HG03108 (cell line): ENCODE measurements at regions not wholly inside any gene's neighbourhood (a gene's known extent, or its start where the extent isn't known, plus 50 kb on each side); places are given as distances from the start of the nearest gene placed in this dataset.
A peak's percentile ranks its signal among the peaks of the same experiment; 100 is the strongest.

Experiments used
- ATAC-seq: cut with Tn5 transposase; IDR thresholded peaks from one replicate; pipeline ENCODE4 v1.9.1; 2021; ENCODE audit warnings: moderate library complexity; ENCODE audit not compliant: unreplicated experiment

GRCh38 chr7:142420554-142421362, 162.9 kb upstream of the PRSS58 start:
- ATAC-seq = no peak

GRCh38 chr7:142418326-142418725, 160.5 kb upstream of the PRSS58 start:
- ATAC-seq = no peak

- no peak for ATAC-seq
Observed at GRCh38 chr7:142414915-142415314, 157.1 kb upstream of the PRSS58 start.

GRCh38 chr7:142414135-142414534, 156.3 kb upstream of the PRSS58 start:
- ATAC-seq = peak; percentile 71

- no peak for ATAC-seq
Observed at GRCh38 chr7:142413280-142414000, 155.6 kb upstream of the PRSS58 start.

- ATAC-seq = no peak
Observed at GRCh38 chr7:142412551-142413193, 154.8 kb upstream of the PRSS58 start.

- ATAC-seq = no peak
Observed at GRCh38 chr7:142409471-142409870, 151.6 kb upstream of the PRSS58 start.

- no peak for ATAC-seq
Observed at GRCh38 chr7:142408794-142409193, 150.9 kb upstream of the PRSS58 start.

- no peak for ATAC-seq
Observed at GRCh38 chr7:142407939-142408570, 150.2 kb upstream of the PRSS58 start.

- ATAC-seq = no peak
Observed at GRCh38 chr7:142405122-142405765, 147.4 kb upstream of the PRSS58 start.

- no peak for ATAC-seq
Observed at GRCh38 chr7:142401951-142402350, 144.1 kb upstream of the PRSS58 start.

- no peak for ATAC-seq
Observed at GRCh38 chr7:142400042-142400533, 142.2 kb upstream of the PRSS58 start.

- ATAC-seq = no peak
Observed at GRCh38 chr7:142391191-142391992, 133.5 kb upstream of the PRSS58 start.

GRCh38 chr7:142389544-142389943, 131.7 kb upstream of the PRSS58 start:
- ATAC-seq = no peak

GRCh38 chr7:142385491-142386340, 127.9 kb upstream of the PRSS58 start:
- ATAC-seq = no peak

- ATAC-seq = no peak
Observed at GRCh38 chr7:142384493-142384922, 126.7 kb upstream of the PRSS58 start.

- ATAC-seq = no peak
Observed at GRCh38 chr7:142383841-142384492, 126.1 kb upstream of the PRSS58 start.

GRCh38 chr7:142381727-142382390, 124.0 kb upstream of the PRSS58 start:
- no peak for ATAC-seq
